ENCODE measurements at regions not wholly inside any gene's neighbourhood (a gene's known extent, or its start where the extent isn't known, plus 50 kb on each side); places are given as distances from the start of the nearest gene placed in this dataset.
"Not testable (repeated sequence)": the region's sequence is repeated elsewhere in the genome, so short reads cannot be mapped to it uniquely, and the experiment has no call there.

DNA sequence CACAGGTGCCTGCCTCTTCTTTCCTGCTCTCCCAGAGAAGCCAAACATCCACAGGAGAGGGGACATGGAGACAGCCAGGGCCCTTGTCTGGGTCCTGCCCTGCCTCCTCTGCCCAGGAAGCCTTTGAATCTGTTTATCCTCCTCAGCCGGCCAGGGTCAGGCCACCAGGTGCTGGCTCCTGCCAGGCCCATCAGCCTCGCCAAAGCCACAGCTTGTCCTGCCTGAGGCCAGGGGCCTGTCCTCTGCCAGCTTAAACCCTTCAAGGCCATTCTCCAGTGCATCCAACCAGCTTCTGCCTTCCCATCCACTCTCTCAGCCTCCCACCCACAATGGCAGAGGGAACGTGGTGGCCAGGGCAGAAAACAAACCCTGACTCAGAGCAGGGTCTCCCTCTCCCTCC lies 254.6 kb downstream of the ANKRD60 start:
- POLR2A ChIA-PET (ENCODE audit: partially characterized antibody) = no interaction called here

DNA sequence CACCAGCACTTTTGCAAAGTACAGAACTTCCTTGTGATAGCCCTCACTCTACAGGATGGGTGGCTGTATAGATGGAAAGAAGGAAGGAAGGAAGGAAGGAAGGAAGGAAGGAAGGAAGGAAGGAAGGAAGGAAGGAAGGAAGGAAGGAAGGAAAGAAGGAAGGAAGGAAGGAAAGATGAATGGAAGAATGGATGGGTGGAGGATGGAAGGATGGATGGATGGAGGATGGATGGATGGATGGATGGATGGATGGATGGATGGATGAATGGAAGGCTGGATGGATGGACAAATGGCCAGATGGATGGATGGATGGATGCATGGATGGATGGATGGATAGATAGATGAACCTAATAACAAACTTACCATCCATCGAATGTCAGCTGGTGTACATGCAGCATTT lies 256.9 kb downstream of the ANKRD60 start:
- H3K9me3 ChIP-seq (ENCODE audit: insufficient read depth in 2 of 2, low read depth in 1 of 2, low read length in 1 of 2); H3K36me3 ChIP-seq (ENCODE audit: control insufficient read depth in 2 of 4, insufficient read depth in 4 of 4, low read length in 3 of 4); H4K20me1 ChIP-seq (replicated peaks in 1 of 2; ENCODE audit: control insufficient read depth in 1 of 2, insufficient read depth in 2 of 2, low read length in 2 of 2); H4K91ac ChIP-seq (replicated peaks; ENCODE audit: insufficient read length, low read length); H3K79me1 ChIP-seq (ENCODE audit: low read depth, low read length); CTCF ChIA-PET (ENCODE audit: partially characterized antibody); H2AK5ac ChIP-seq (ENCODE audit: low read depth, low read length); H3K9ac ChIP-seq (replicated peaks in 1 of 4; ENCODE audit: extremely low read depth in 1 of 4, low read depth in 3 of 4, low read length in 3 of 4); H4K8ac ChIP-seq (ENCODE audit: extremely low read depth, insufficient read depth, low read length); H3K23ac ChIP-seq (ENCODE audit: insufficient read length); H3K4ac ChIP-seq (replicated peaks; ENCODE audit: insufficient read length, low read depth, low read length); H3K18ac ChIP-seq (ENCODE audit: extremely low read depth, low read length); DNase-seq (ENCODE audit: low read depth in 1 of 2, low spot score in 2 of 2); POLR2A ChIA-PET (ENCODE audit: partially characterized antibody); H2BK15ac ChIP-seq (ENCODE audit: low read length); H2BK5ac ChIP-seq (ENCODE audit: low read depth, low read length); H2BK120ac ChIP-seq (replicated peaks; ENCODE audit: low read depth, low read length); H2BK20ac ChIP-seq (ENCODE audit: low read length); H3K27ac ChIP-seq (ENCODE audit: low read depth, low read length); H3K79me2 ChIP-seq (ENCODE audit: control insufficient read depth in 1 of 2, insufficient read depth in 2 of 2, low read length in 2 of 2); H3K23me2 ChIP-seq (ENCODE audit: low read depth, low read length); H2BK12ac ChIP-seq (ENCODE audit: low read depth, low read length); H3K56ac ChIP-seq (replicated peaks; ENCODE audit: insufficient read length, low read depth, low read length); FAIRE-seq; H3K4me3 ChIP-seq (ENCODE audit: extremely low read depth in 1 of 4, insufficient read depth in 2 of 4, low read depth in 3 of 4, low read length in 4 of 4); H3K4me2 ChIP-seq (ENCODE audit: insufficient read depth in 1 of 2, low read depth in 2 of 2, low read length in 2 of 2); H2AFZ ChIP-seq (ENCODE audit: low read length); H3K14ac ChIP-seq (ENCODE audit: insufficient read length); H4K5ac ChIP-seq (ENCODE audit: insufficient read length, low read depth, low read length); H3K27me3 ChIP-seq (replicated peaks in 1 of 4; ENCODE audit: control insufficient read depth in 3 of 4, extremely low read depth in 1 of 4, insufficient read depth in 3 of 4, low read length in 3 of 4); H3K4me1 ChIP-seq (replicated peaks in 1 of 4; ENCODE audit: control insufficient read depth in 3 of 4, insufficient read depth in 4 of 4, low read length in 3 of 4): not testable (repeated sequence)
- WGBS, 2 experiments (ENCODE audit: extremely low coverage in 1 of 2, insufficient coverage in 1 of 2, insufficient read length in 1 of 2, insufficient replicate concordance in 2 of 2, low coverage in 1 of 2, low lambda C conversion rate in 2 of 2, missing lambda C conversion rate in 1 of 2) = 88% methylated on average over 1 of the region's 1 CpG; no CpG with 5 or more reads in 1 of the 2 experiments

More for the DNA sequence above, 254.6 kb downstream of the ANKRD60 start:
- no peak overlapping the region for H3K9ac ChIP-seq (replicated peaks in 1 of 4; ENCODE audit: extremely low read depth in 1 of 4, low read depth in 3 of 4, low read length in 3 of 4)
- H4K20me1 ChIP-seq (replicated peaks in 1 of 2; ENCODE audit: control insufficient read depth in 1 of 2, insufficient read depth in 2 of 2, low read length in 2 of 2) = no peaks in the 10 kb centered on the region
- no peak overlapping the region for H2BK20ac ChIP-seq (ENCODE audit: low read length)
- H3K4me3 ChIP-seq (ENCODE audit: extremely low read depth in 1 of 4, insufficient read depth in 2 of 4, low read depth in 3 of 4, low read length in 4 of 4) = no peak overlapping the region
- no peaks in the 10 kb centered on the region for H3K27me3 ChIP-seq (replicated peaks in 1 of 4; ENCODE audit: control insufficient read depth in 3 of 4, extremely low read depth in 1 of 4, insufficient read depth in 3 of 4, low read length in 3 of 4)
- no peaks in the 10 kb centered on the region for H3K79me1 ChIP-seq (ENCODE audit: low read depth, low read length)
- no peak overlapping the region for H3K14ac ChIP-seq (ENCODE audit: insufficient read length)
- H2BK15ac ChIP-seq (ENCODE audit: low read length) = no peak overlapping the region
- H2BK5ac ChIP-seq (ENCODE audit: low read depth, low read length) = no peak overlapping the region
- H2AK5ac ChIP-seq (ENCODE audit: low read depth, low read length) = no peak overlapping the region
- no peak overlapping the region for H4K5ac ChIP-seq (ENCODE audit: insufficient read length, low read depth, low read length)
- FAIRE-seq (no peak), DNase-seq (ENCODE audit: low read depth in 1 of 2, low spot score in 2 of 2) (no peak)
- no peaks in the 10 kb centered on the region for H3K4me1 ChIP-seq (replicated peaks in 1 of 4; ENCODE audit: control insufficient read depth in 3 of 4, insufficient read depth in 4 of 4, low read length in 3 of 4)
- no peak overlapping the region for H2AFZ ChIP-seq (ENCODE audit: low read length)
- no peaks in the 10 kb centered on the region for H3K36me3 ChIP-seq (ENCODE audit: control insufficient read depth in 2 of 4, insufficient read depth in 4 of 4, low read length in 3 of 4)
- H3K23me2 ChIP-seq (ENCODE audit: low read depth, low read length) = peaks cover 7% of the 10 kb centered on the region; the same call in 1 of the 2 replicates
- no peak overlapping the region for H3K27ac ChIP-seq (ENCODE audit: low read depth, low read length)
- TF ChIP-seq SP2 (IDR thresholded peaks at IDR 0.05; ENCODE audit: low read length) (no peak), GABPA (IDR thresholded peaks at IDR 0.05; ENCODE audit: borderline replicate concordance, insufficient read depth, low read length) (no peak), RXRA (IDR thresholded peaks at IDR 0.05; ENCODE audit: insufficient read depth, low read depth, low read length) (no peak), HDAC6 (IDR thresholded peaks at IDR 0.05; ENCODE audit: low read depth, low read length) (no peak), HDAC2 (IDR thresholded peaks at IDR 0.05; ENCODE audit: borderline replicate concordance in 1 of 2, low read depth in 2 of 2, low read length in 2 of 2) (no peak), SRF (IDR thresholded peaks at IDR 0.05; ENCODE audit: low read depth, low read length) (no peak)
- H4K8ac ChIP-seq (ENCODE audit: extremely low read depth, insufficient read depth, low read length) = no peak overlapping the region
- no peak overlapping the region for H4K91ac ChIP-seq (replicated peaks; ENCODE audit: insufficient read length, low read length)
- no peak overlapping the region for H3K23ac ChIP-seq (ENCODE audit: insufficient read length)
- no peak overlapping the region for H3K4ac ChIP-seq (replicated peaks; ENCODE audit: insufficient read length, low read depth, low read length)
- no peak overlapping the region for H2BK120ac ChIP-seq (replicated peaks; ENCODE audit: low read depth, low read length)
- no peaks in the 10 kb centered on the region for H3K79me2 ChIP-seq (ENCODE audit: control insufficient read depth in 1 of 2, insufficient read depth in 2 of 2, low read length in 2 of 2)
- H3K4me2 ChIP-seq (ENCODE audit: insufficient read depth in 1 of 2, low read depth in 2 of 2, low read length in 2 of 2) = no peak overlapping the region
- no peaks in the 10 kb centered on the region for H3K9me3 ChIP-seq (ENCODE audit: insufficient read depth in 2 of 2, low read depth in 1 of 2, low read length in 1 of 2)
- WGBS, 2 experiments (ENCODE audit: extremely low coverage in 1 of 2, insufficient coverage in 1 of 2, insufficient read length in 1 of 2, insufficient replicate concordance in 2 of 2, low coverage in 1 of 2, low lambda C conversion rate in 2 of 2, missing lambda C conversion rate in 1 of 2) = 90% methylated on average over 3 of the region's 3 CpGs; no CpG with 5 or more reads in 1 of the 2 experiments
- no peak overlapping the region for H3K56ac ChIP-seq (replicated peaks; ENCODE audit: insufficient read length, low read depth, low read length)
- CTCF ChIA-PET (ENCODE audit: partially characterized antibody) = interaction anchor here (0.9 to 1.0 kb wide), 2 partner anchors 280 to 324 kb away, joined by 3 read pairs; no protein-coding TSS in a partner anchor
- no peak overlapping the region for H3K18ac ChIP-seq (ENCODE audit: extremely low read depth, low read length)
- H2BK12ac ChIP-seq (ENCODE audit: low read depth, low read length) = no peak overlapping the region

Measured in H1 (cell line).